H1 (cell line): ENCODE measurements at regions not wholly inside any gene's neighbourhood (a gene's known extent, or its start where the extent isn't known, plus 50 kb on each side); places are given as distances from the start of the nearest gene placed in this dataset.

Experiments
- HDAC2 ChIP-seq, 2 experiments: fragments of 300-600 bp in 1 of 2; sonication (generic) in 1 of 2; IDR thresholded peaks; 2 replicates each; pipeline ENCODE4 v1.6.1; 2011 to 2012; ENCODE audit warnings: low read depth in 2 of 2, low read length in 2 of 2, mild to moderate bottlenecking in 2 of 2, moderate library complexity in 2 of 2, borderline replicate concordance in 1 of 2, inconsistent platforms in 1 of 2
- POU5F1 ChIP-seq: IDR thresholded peaks from 2 replicates; pipeline ENCODE4 v1.6.1; 2011; ENCODE audit warnings: low read depth, mild to moderate bottlenecking, low read length, moderate library complexity
- SRF ChIP-seq: IDR thresholded peaks from 2 replicates; pipeline ENCODE4 v1.6.1; 2011; ENCODE audit warnings: mild to moderate bottlenecking, low read depth, low read length, moderate library complexity

- no peak for TF ChIP-seq POU5F1
- no peak for TF ChIP-seq HDAC2 (IDR thresholded peaks at IDR 0.05; ENCODE audit: borderline replicate concordance in 1 of 2, low read depth in 2 of 2, low read length in 2 of 2)
- TF ChIP-seq SRF, result no peak
Observed at GRCh38 chrX:22329783-22330182, 57.1 kb downstream of the CBLL2 start (continued).
